ENCODE measurements at regions not wholly inside any gene's neighbourhood (a gene's known extent, or its start where the extent isn't known, plus 50 kb on each side); places are given as distances from the start of the nearest gene placed in this dataset.
"Not testable (repeated sequence)": the region's sequence is repeated elsewhere in the genome, so short reads cannot be mapped to it uniquely, and the experiment has no call there.

- ChIA-PET POLR2A (no interaction called here), CTCF (no interaction called here)
- H3K27ac Mint-ChIP-seq: no peak overlapping the region
- no peak for ATAC-seq
- H3K4me1 Mint-ChIP-seq (ENCODE audit: low read depth): no peaks in the 10 kb centered on the region
- H3K9me3 Mint-ChIP-seq: no peaks in the 10 kb centered on the region
- H3K36me3 Mint-ChIP-seq (ENCODE audit: low read depth): no peaks in the 10 kb centered on the region
- intact Hi-C loops (cut with micrococcal nuclease): no loop called here
- no peak overlapping the region for H3K4me3 Mint-ChIP-seq
- no peak for TF ChIP-seq CTCF (IDR thresholded peaks at IDR 0.05)
- H3K27me3 Mint-ChIP-seq: peaks cover 2% of the 10 kb centered on the region
- DNase-seq: no peak
Measured at GRCh38 chr4:169922632-169923276, 103.4 kb downstream of the MFAP3L start.

- Mint-ChIP-seq H3K36me3 (ENCODE audit: low read depth) (no peaks in the 10 kb centered on the region), H3K4me1 (ENCODE audit: low read depth) (no peaks in the 10 kb centered on the region), H3K9me3 (peaks cover 8% of the 10 kb centered on the region), H3K4me3 (no peak overlapping the region), H3K27me3 (no peaks in the 10 kb centered on the region), H3K27ac (no peak overlapping the region)
- DNase-seq (no peak), ATAC-seq (no peak)
- ChIA-PET POLR2A (no interaction called here), CTCF (no interaction called here)
- TF ChIP-seq CTCF (IDR thresholded peaks at IDR 0.05): no peak
- intact Hi-C loops (cut with micrococcal nuclease): no loop called here
Measured at GRCh38 chr4:169921732-169922131, 104.5 kb downstream of the MFAP3L start.

DNA sequence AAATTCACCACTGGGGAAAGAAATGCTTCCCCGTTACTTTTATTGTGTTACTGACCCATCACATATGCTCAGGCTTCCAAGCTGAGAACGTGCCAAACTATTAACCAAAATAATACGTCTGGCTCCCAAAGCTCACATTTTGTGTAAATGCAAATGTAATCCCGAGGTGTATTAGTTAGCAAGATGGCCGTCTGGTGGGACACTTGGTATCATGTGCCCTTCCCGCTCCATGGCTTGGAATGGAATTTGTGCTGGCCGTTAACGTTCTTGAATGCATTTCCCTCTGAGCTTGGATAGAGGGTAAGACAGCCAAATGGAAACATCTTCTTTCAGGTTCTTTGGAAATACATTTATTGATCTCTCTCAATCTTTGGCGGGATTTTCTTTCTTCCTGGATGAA lies 105.0 kb downstream of the MFAP3L start:
- H3K9me3 Mint-ChIP-seq: peaks cover 8% of the 10 kb centered on the region
- ChIA-PET POLR2A (no interaction called here), CTCF (no interaction called here)
- no peak for ATAC-seq
- DNase-seq: no peak
- no peaks in the 10 kb centered on the region for H3K27me3 Mint-ChIP-seq
- no peaks in the 10 kb centered on the region for H3K36me3 Mint-ChIP-seq (ENCODE audit: low read depth)
- intact Hi-C loops (cut with micrococcal nuclease): no loop called here
- no peaks in the 10 kb centered on the region for H3K4me1 Mint-ChIP-seq (ENCODE audit: low read depth)
- TF ChIP-seq CTCF (IDR thresholded peaks at IDR 0.05): no peak
- H3K4me3 Mint-ChIP-seq: no peak overlapping the region
- no peak overlapping the region for H3K27ac Mint-ChIP-seq

GRCh38 chr4:169919194-169920124 lies 106.7 kb downstream of the MFAP3L start:
- ATAC-seq; CTCF ChIA-PET; POLR2A ChIA-PET; H3K36me3 Mint-ChIP-seq (ENCODE audit: low read depth); H3K4me1 Mint-ChIP-seq (ENCODE audit: low read depth); H3K4me3 Mint-ChIP-seq; H3K27me3 Mint-ChIP-seq; intact Hi-C loops (cut with micrococcal nuclease); H3K9me3 Mint-ChIP-seq; H3K27ac Mint-ChIP-seq; DNase-seq: not testable (repeated sequence)

DNA sequence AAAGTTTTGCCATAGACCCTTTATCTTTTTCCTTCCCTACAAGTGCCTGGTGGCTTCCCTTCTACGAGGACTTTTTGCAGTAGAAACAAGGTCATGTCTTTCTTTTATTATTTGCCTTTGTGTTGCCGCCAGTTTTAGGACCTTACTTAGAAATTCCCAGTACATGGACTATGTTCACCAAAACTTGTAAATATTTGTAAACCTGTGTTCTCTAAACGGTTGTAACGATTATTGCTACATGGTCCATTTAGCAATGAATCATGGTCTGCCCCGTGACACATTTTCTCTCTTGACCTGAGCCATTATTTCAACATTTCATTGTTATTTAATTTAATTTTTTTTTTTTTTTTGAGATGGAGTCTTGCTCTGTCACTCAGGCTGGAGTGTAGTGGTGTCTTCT lies 110.7 kb downstream of the MFAP3L start:
- H3K9me3 Mint-ChIP-seq: peaks cover 8% of the 10 kb centered on the region
- ChIA-PET POLR2A (no interaction called here), CTCF (no interaction called here)
- no peak for TF ChIP-seq CTCF (IDR thresholded peaks at IDR 0.05)
- no peak overlapping the region for H3K4me3 Mint-ChIP-seq
- ATAC-seq (no peak), DNase-seq (no peak)
- peaks cover 1% of the 10 kb centered on the region for H3K27me3 Mint-ChIP-seq
- H3K4me1 Mint-ChIP-seq (ENCODE audit: low read depth): no peaks in the 10 kb centered on the region
- no peak overlapping the region for H3K27ac Mint-ChIP-seq
- H3K36me3 Mint-ChIP-seq (ENCODE audit: low read depth): no peaks in the 10 kb centered on the region
- intact Hi-C loops (cut with micrococcal nuclease): no loop called here

All from activated CD8-positive, alpha-beta T cell treated with anti-CD3 and anti-CD28 coated beads for 36 hours (primary cell).